Lower leg skin (tissue), 4 donors: ENCODE measurements at regions not wholly inside any gene's neighbourhood (a gene's known extent, or its start where the extent isn't known, plus 50 kb on each side); places are given as distances from the start of the nearest gene placed in this dataset.

Experiments used
- DNase-seq, 2 donors: peaks; one replicate each; pipeline ENCODE4 v3.0.0-alpha.2; 2019; ENCODE audit warnings: low spot score in 2 of 2
- H3K4me3 ChIP-seq: fragments of 200-600 bp; sonication (generic); 2 replicates; pipeline ENCODE4 v1.5.1; 2017; ENCODE audit warnings: mild to moderate bottlenecking, low read depth; ENCODE audit not compliant: poor library complexity, severe bottlenecking
- POLR2A ChIP-seq, 2 donors: fragments of 450-650 bp; IDR thresholded peaks; one replicate each; pipeline ENCODE4 v1.6.1; 2016 to 2017; ENCODE audit warnings: antibody characterized with exemption in 2 of 2, mild to moderate bottlenecking in 1 of 2, moderate library complexity in 1 of 2
- WGBS, 2 donors: methylation state at CpG; one replicate each; pipeline ENCODE4 v1.1.5; 2018; 5-methylcytosine and 5-hydroxymethylcytosine counted together
- intact Hi-C: fragments of 100-400 bp; cut with DNase I; formaldehyde crosslinking; loops from one replicate; pipeline ENCODE4 v1.15.0; 2023; ENCODE audit warnings: low total_unique reads
- TF ChIP-seq, protein P1 (sequence below), 3 donors: fragments of 450-650 bp; IDR thresholded peaks; one replicate each; pipeline ENCODE4 v1.5.1; 2016; ENCODE audit warnings: antibody characterized with exemption in 3 of 3, mild to moderate bottlenecking in 3 of 3, moderate library complexity in 2 of 3

DNA sequence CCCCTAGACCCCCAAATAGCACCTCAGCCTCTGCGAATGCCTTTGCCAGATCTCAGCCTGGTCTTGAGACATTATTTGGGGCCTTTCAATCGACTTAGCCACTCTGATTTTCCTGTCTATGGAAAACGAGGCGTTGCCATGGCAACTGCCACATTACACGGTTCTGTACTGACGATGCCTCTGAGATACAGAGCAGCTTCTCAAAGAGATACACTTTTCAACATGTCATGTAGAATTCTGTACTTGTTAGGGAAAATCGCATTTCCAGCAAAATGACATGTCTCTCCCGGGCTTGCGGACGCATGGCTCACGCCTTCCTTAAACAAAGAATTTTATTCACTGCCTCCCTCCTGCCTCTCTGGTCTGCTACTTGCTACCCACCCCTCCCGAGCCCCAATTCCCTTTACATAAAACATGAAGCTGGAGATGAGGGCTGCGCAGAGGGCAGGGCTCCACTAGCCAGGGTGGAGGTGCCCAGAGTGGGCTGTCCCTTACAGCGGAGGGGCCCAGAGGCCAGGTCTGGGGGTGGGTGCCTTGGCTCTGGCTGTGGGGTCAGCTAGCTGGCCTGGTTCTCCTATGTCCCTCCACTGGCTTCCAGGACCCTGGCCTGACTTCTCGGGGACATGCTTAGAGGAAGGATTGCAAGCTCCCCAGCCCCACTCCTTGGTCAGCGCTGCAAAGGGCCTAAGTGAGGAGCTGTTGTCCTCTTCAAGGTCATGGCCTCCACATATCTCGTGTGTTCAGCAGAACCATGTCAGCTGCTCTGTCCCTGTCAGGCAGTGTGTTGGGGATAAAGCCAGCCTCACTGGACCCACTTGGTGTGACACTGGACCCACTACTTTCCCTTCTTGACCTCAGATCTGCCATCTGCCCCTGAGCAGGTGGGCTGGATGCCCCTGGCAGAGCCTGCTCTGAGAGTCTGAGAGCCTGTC lies 342.5 kb downstream of the RPS24 start:
- WGBS, 2 donors = 74 to 82% methylated on average over 17 of the region's 17 CpGs
- intact Hi-C loops = no loop called here
- DNase-seq = no peak
- TF ChIP-seq POLR2A (IDR thresholded peaks at IDR 0.05) = no peak
- TF ChIP-seq, protein P1, sequence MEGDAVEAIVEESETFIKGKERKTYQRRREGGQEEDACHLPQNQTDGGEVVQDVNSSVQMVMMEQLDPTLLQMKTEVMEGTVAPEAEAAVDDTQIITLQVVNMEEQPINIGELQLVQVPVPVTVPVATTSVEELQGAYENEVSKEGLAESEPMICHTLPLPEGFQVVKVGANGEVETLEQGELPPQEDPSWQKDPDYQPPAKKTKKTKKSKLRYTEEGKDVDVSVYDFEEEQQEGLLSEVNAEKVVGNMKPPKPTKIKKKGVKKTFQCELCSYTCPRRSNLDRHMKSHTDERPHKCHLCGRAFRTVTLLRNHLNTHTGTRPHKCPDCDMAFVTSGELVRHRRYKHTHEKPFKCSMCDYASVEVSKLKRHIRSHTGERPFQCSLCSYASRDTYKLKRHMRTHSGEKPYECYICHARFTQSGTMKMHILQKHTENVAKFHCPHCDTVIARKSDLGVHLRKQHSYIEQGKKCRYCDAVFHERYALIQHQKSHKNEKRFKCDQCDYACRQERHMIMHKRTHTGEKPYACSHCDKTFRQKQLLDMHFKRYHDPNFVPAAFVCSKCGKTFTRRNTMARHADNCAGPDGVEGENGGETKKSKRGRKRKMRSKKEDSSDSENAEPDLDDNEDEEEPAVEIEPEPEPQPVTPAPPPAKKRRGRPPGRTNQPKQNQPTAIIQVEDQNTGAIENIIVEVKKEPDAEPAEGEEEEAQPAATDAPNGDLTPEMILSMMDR (IDR thresholded peaks at IDR 0.05) = no peak
- H3K4me3 ChIP-seq = no peak overlapping the region

GRCh38 chr10:78377356-78377755 lies 343.7 kb downstream of the RPS24 start:
- WGBS, 2 donors = 64 to 75% methylated on average over 1 of the region's 1 CpG
- TF ChIP-seq POLR2A (IDR thresholded peaks at IDR 0.05) = no peak
- TF ChIP-seq, protein P1 (IDR thresholded peaks at IDR 0.05) = no peak
- H3K4me3 ChIP-seq = no peak overlapping the region
- DNase-seq = no peak
- intact Hi-C loops = no loop called here

DNA sequence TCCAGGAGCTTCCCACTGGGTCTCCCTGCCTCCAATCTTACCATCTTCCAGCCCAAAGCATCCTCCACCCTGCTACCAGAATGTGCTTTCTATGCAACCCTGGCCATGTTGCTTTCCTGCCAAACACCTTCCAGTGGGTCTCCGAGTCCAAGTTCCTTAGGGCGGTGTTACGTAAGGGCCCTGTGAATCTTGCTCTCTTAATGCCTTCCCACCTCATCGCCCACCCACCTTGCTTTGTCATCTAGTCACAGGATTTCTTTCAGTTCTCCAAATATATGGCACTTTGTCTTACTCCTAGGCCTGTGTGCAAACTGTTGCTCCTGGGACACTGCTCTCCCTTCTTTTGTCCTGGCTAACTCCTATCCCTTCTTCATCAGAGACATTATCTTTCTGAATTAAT lies 344.5 kb downstream of the RPS24 start:
- TF ChIP-seq, protein P1 (IDR thresholded peaks at IDR 0.05) = no peak
- no peak for TF ChIP-seq POLR2A (IDR thresholded peaks at IDR 0.05)
- intact Hi-C loops = no loop called here
- H3K4me3 ChIP-seq = no peak overlapping the region
- WGBS, 2 donors = 85 to 87% methylated on average over 4 of the region's 4 CpGs
- DNase-seq = no peak

- TF ChIP-seq, protein P1 (IDR thresholded peaks at IDR 0.05) = no peak
- TF ChIP-seq POLR2A (IDR thresholded peaks at IDR 0.05) = no peak
- H3K4me3 ChIP-seq = no peak overlapping the region
- DNase-seq = no peak
- WGBS, 2 donors = 58 to 63% methylated on average over 19 of the region's 19 CpGs
- intact Hi-C loops = no loop called here
Observed at GRCh38 chr10:78381107-78381506, 347.4 kb downstream of the RPS24 start.

DNA sequence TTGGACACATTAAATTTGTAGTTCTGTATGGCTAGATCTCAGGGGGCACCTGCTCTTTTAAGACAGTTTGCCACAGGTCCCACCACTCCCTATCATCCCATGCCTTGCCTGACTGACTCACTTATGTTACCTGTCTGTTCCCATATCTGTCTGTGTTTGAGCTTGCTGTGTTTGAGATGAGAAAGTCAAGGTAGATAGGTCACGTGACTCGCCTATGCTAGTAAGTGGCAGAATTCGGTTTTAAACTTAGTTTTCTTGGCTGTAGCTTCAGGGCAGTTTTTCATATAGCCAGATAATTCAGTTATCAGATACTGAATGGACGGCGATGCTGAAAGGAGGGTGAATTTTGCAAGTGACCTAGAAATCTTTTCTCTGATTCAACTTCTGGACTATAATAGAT lies 348.4 kb downstream of the RPS24 start:
- no peak for DNase-seq
- intact Hi-C loops = no loop called here
- WGBS, 2 donors = 91% methylated on average over 5 of the region's 5 CpGs
- H3K4me3 ChIP-seq = no peak overlapping the region
- TF ChIP-seq, protein P1 (IDR thresholded peaks at IDR 0.05) = no peak
- TF ChIP-seq POLR2A (IDR thresholded peaks at IDR 0.05) = no peak
